ENCODE measurements at regions not wholly inside any gene's neighbourhood (a gene's known extent, or its start where the extent isn't known, plus 50 kb on each side); places are given as distances from the start of the nearest gene placed in this dataset.

DNA sequence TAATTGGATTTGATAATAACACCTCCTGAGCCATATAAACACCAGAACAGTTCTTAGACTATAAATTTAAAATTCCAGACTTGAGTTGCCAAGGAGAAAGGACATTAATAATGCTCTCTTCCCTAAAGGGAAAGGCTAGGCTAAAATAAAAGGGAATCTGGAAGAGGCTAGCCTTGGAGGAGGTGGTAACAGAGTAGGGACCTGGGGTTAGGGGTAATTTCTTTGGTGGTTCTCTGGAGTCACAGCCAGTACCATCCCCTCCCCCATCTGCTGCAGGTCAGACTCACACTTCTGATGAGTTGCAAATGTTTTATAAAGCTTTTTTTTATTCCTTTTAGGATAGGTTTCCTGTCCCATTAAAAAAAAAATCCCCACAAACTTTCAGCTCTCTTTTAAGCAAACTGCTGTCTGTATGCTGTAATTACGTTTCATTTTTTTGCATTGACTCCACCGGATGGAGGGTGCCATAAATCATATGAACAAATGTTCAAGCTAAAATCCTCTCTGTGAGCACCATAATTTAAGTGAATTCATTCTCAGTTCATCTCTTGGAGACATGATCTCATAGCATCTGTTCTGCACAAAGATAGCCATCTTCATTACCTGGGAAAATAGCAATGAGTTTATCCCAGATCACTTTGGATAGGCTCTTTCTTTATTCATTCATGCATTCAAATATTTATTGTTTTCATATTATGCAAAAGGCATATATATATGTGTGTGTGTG, 379.6 kb downstream of the TTLL7 start:
- ATAC-seq (no peak), DNase-seq (no peak)
- intact Hi-C loops (cut with DNase I): no loop called here

DNA sequence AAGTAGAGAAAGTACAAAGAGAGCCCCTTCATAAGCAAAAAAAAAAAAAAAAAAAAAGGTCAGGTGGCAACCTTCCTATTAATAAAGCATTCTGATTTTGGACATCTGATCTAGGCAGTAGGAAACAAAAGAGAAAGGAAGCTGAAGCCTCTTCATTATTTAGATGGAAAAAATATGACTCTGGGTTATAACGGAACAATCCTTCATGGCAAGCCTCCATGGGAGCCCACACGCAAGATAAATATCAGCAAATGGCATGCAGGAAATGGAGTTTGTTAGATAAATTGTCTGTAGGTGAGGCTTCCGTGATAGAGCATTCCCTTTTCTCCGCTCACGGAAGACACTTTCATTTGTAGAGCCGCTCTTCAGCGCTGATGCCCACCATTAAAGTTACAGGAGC, 381.0 kb downstream of the TTLL7 start:
- intact Hi-C loops (cut with DNase I): no loop called here
- ATAC-seq (no peak), DNase-seq (no peak)

DNA sequence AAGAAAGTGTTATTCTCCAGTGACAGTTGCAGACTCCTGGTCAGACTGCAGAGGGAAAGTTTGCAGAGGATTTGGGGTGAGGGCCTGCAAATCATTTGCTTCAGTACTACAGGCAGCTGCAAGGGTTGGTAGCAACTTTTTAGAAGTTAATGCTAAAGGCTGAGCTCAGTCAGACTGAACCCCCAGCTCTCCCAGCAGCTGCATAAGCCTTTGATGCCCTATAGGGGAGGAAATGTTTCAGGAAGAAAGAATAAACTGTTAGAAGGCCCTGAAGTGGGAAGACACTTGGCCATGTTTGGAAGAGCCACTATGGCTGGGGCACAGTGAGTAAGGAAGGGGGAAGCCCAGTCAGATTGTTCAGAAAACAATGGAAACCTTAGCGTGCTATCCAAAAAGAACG, 383.6 kb downstream of the TTLL7 start:
- ATAC-seq: no peak
- DNase-seq: no peak
- intact Hi-C loops (cut with DNase I): no loop called here

DNA sequence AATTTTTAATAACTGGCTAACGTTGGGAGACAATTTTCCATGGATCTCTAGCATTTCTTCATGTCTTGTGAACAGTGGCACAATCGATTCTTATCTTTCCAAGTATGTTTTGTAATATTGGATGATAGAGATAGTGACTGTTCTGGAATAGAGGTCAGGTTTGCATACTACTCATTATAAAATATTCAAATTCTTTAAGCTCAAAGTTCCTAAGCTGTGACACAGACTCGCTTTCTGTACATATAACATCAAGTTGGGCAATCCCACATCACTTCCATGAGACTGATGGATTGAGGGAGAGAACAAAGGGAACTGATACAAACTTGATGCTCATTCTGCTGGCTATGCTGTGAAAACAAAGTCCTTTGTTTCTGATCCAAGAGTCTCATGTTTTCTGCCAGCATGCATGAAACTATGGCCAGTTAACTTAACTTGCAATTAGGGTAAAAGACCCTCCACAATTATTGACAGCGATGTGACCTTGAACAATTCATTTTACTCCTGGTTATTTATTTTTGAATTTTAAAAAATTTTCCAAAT, 392.4 kb downstream of the TTLL7 start:
- intact Hi-C loops (cut with DNase I): no loop called here
- no peak for ATAC-seq
- no peak for DNase-seq

DNA sequence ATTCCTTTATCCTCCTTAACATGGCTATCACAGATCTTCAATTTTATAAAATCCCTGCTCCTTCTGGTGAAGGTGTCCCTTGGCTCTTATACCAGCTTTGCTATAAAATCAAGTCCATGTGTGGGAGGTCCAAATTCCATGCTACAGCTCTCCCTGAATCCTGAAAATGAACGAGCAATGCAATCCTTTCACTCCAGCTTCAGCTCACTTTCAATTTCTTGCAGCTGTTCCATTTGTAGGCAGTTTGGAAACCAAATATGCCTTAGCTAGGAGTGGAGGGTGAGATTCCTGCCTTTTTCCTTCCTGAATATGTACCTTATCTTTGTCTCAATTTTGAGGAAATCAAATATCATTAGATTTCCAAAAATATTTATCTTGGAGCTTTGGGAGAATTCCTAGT, 402.6 kb downstream of the TTLL7 start:
- ATAC-seq (no peak), DNase-seq (no peak)
- intact Hi-C loops (cut with DNase I): no loop called here

DNA sequence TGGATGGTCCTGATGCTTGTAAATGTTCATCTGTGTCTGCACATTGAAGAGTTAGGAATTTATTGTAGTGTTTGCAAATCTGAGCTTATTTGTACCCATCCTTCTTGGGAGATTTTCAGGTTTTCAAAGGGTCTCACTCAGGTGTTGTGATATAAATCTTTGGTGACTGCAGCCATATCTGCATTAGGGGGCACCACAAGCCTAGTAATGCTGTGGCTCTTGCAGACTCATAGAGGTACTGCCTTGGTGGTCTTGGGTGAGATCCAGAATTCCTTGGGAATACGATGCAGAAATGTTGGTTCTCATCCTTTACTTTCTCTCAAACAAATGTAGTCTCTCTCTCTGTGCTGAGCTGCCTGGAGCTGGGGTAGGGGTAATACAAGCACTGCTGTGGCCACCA, 405.9 kb downstream of the TTLL7 start:
- no peak for DNase-seq
- intact Hi-C loops (cut with DNase I): no loop called here
- ATAC-seq: no peak

DNA sequence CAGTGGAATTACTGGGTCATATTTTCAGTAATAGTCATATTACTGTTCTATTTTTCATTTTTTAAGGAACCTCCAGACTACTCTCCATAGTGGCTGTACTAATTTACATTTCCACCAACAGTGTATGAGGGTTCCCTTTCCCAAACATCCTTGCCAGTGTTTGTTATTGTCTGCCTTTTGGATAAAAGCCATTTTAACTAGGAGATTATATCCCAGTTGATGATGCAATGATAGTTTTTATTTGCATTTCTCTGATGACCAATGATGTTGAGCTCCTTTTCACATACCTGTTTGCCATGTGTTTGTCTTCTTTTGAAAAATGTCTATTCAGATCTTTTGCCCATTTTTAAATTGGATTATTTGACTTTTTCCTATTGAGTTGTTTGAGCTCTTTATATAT, 410.8 kb downstream of the TTLL7 start:
- DNase-seq (no peak), ATAC-seq (no peak)
- intact Hi-C loops (cut with DNase I): no loop called here

DNA sequence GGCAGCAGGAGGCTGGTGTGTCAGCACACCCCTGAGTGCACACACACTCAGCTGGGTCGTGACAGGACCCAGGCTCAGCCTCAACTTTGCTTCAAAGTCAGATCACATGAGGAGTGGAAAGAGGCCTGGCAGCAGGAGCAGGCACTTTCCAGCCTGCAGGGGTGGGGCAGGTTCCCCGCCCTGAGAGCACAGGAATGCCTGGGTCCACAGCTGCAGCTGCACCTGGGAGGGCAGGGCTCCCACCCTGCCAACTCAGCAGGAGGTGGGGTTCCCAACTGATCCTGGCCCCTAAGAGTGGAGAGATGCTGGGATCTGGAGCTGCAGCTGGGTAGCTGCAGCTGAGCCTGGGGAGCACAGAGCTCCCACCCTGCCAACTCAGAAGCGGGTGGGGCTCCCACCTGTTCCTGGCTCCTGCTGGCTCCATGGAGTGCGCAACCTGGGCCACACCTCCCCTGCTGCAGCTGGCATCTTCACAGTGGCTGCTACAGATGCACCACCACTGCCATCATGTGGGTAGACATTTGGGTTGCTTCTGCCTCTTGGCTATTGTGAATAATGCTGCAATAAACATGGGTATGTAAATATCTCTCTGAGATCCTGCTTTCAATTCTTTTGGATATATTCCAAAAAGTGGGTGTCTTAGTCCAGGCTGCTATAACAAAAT, 415.4 kb downstream of the TTLL7 start:
- peak in 1 of 2 donors; percentile 30 for ATAC-seq
- no peak for DNase-seq
- intact Hi-C loops (cut with DNase I): no loop called here

DNA sequence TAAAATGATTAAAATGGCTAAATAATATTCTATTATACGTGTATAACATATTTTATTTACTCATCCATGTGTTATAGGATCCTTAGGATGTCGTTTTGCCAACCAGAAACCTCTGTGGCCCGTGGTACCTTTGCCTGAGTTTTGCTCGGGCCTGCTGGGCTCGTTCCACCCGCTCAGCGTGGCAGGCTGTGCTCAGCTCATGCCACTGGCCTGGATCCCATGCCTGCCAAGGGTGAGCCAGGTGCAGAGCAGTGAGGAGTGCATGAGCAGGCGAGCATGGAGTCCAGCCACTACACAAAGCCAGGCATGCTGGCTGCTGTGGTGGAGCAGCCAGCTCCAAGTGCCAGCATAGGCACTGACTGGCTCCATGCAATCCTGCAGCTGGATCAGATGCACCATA, 417.2 kb downstream of the TTLL7 start:
- intact Hi-C loops (cut with DNase I): no loop called here
- ATAC-seq (no peak), DNase-seq (no peak)

DNA sequence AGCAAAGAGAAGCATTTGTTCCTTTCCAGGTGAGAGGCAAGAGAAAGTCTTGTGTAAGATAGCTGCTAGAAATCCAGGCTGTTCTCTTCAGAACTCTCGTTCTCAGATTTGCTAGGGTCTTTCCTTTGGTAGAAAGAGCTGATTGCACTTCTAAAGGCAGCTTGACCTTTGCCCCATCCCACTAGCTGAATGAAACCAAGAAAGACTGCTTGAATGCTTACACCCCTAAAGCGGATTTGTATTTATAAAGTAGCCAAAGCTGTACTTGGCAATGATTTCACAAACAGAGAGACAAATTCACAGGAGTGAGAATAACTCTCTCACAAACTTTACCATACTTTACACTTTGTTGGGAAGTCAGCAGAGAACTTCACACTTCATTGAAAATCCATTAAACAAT, 424.1 kb downstream of the TTLL7 start:
- ATAC-seq (no peak), DNase-seq (no peak)
- intact Hi-C loops (cut with DNase I): no loop called here

DNA sequence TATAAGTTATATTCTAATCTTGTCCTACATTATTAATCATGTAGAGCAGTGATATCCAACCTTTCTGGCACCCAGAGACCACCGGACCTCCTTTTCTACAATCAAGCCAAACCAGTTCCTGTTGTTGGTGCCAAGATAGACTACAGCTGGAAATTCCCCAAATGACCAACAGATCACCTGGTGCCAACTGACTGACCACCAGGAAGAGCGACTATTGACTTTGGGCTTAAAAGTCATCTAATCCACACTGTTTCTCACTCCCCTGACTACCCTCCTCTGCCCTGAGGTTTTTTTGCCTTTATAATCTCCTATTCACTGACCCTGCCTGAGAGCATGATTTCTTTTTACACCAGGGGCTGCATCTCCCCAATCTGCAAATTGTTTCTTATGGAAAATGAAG, 425.2 kb downstream of the TTLL7 start:
- ATAC-seq (no peak), DNase-seq (no peak)
- intact Hi-C loops (cut with DNase I): no loop called here

DNA sequence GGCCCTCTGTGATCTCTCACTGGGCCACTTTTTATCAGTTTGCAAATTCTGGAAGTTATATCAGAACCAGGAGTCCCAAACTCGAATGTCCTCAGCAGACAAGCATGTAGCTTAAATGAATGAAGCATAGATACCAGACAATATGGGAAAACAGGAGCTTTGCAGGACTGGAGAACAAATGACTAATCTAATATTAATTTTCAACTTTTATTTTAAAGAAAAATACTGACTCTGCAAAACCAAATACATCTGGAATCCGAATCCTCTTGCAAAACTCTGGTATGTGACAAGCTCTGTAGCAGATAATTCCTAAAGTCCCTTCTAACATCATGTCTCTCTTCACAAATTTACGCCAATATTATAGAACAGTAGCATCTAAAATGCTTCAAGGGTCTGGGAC, 427.4 kb downstream of the TTLL7 start:
- intact Hi-C loops (cut with DNase I): no loop called here
- DNase-seq: no peak
- no peak for ATAC-seq

DNA sequence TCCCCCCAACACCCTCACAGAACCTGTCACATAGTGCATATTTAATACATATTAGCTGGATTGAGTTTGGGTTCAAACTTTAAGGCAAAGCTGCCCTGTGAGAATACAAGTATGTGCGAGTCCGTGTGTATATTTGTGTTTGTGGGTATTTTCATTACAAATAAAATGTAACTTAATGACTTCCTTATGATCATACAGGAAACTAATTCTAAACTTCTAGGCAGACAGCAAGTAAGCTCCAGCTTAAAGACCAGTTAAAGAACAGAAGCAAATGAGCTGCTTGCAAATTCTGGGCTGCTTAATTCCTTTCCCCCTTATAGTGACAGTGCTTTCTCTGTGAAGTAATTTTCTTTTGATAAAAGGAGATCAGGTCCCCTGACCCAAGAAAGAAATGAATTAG, 437.6 kb downstream of the TTLL7 start:
- intact Hi-C loops (cut with DNase I): no loop called here
- DNase-seq: no peak
- no peak for ATAC-seq

DNA sequence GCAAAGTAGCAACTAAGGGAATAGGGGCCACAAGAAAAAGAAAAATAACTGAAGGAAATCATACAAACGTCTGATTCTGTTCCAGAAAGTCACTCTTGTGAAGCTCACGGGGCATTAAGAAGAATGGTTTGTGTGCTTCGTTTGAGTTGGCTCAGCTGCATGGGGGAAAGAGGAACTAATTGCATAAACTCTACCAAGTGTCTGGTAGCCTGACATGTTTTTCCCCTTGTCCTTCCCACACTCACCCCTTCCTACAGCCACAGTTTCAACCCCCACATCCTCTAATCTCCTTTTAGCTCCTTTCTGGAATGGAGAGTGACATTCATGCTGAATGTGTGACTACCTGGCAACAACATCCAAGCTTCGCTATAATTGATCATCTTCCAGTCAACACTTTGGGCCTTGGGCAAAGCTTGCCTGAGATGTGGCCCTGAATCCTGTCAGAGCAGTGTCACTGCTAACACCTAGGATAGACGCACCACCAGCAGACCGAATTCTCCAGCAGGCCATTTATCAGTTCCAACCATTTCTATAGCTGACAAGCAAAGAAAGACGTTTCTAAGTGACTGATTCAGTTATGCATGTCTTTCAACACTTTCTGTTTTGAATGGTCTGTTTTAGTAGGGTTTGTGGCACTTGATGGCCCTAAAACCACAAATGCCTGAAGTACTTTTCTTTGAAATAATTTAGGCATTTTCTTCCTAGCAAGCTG, 439.6 kb downstream of the TTLL7 start:
- ATAC-seq: no peak
- no peak for DNase-seq
- intact Hi-C loops (cut with DNase I): no loop called here

DNA sequence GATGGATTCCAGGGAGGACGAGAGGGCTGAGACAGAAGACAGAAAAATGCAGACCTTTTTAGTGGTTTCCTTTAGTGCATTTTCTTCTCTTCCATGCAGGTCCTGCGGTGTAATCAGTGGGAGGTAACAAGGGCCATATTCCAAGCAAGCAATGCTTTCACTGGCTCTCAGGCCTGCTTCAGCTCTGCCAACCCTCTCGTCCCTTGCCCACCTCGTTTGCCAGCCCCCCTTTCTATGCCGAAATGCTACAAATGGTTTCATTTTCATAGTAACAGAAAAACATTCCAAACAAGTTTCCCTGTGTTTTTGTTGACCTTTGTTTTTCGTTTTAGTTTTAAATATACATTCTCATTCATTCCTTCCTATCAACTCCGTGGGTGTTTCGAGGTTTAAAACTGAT, 443.1 kb downstream of the TTLL7 start:
- ATAC-seq (no peak), DNase-seq (no peak)
- intact Hi-C loops (cut with DNase I): no loop called here

DNA sequence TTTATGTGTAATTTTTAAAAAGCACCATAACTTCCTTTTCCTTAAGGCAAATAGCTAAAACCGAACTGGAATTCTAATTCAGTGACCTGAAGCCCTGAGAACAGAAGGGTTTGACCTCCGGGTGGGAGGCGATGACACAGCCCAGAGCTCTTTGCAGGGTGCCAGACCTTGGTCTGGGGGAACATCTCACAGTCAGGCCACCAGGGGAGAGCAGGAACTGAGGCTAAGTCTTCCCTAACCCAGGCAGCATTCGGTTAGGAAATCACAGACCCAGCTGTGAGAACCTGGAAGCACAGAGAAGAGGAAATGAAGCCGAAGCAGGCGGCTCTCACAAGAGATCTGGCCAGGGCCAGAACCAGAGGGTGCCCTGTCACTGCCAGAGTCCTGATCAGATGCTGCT, 444.8 kb downstream of the TTLL7 start:
- intact Hi-C loops (cut with DNase I): no loop called here
- no peak for DNase-seq
- peak in 1 of 2 donors; percentile 23 for ATAC-seq

DNA sequence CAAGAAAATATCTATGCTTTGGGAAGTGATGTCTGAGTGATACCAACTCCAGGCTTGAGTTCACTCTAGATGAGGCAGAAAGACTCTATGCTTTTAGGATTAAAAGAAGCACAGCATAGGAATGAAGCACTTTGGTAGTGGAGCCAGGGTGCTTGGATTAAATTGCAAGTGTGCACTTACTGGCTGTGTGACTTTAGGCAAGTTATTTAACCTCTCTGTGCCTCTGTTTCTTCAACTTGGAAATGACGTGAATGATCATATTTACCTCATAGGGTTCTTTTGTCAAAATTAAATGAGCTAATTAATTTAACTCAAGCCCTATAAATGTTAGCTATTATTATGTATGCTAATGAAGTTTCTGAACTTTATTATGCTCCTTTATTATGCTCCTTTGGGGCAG, 446.1 kb downstream of the TTLL7 start:
- intact Hi-C loops (cut with DNase I): no loop called here
- DNase-seq: no peak
- no peak for ATAC-seq

DNA sequence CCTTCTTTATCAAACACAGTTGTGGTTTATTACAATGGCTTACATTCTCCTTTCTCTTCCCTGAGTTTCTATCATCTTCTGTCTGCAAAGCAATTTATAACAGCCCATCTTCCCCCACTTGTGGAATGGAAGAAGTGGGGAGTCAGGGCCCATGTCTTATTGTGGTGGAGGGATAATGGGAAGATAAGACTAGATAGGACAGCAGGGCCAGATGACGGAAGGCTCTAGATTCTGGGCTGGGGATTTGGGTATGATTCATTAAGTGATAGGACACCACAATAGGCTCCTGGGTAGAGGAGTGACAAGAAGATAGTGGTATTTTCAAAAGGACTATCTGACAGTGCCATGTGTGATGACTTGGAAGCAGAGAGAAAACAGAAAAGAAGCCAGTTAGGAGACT, 450.6 kb downstream of the TTLL7 start:
- DNase-seq (no peak), ATAC-seq (no peak)
- intact Hi-C loops (cut with DNase I): no loop called here

DNA sequence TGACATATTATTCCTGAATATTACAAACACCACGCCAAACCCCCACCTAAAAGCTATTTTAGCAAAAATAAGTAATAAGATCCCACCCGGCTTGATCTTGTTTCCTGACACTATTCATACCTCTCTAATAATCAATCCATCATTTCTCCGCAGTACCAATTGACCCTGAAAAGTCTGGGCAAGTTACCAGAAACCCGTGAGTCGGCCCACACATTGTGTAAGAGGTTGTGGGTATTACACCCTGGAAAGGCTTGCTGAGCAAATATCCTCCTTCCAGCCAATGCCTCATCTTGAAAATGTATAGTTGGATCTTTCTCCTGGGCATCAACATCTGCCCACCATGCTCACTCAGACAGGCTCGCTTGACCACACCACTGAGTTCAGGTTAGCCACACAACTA, 451.0 kb downstream of the TTLL7 start:
- no peak for ATAC-seq
- intact Hi-C loops (cut with DNase I): no loop called here

DNA sequence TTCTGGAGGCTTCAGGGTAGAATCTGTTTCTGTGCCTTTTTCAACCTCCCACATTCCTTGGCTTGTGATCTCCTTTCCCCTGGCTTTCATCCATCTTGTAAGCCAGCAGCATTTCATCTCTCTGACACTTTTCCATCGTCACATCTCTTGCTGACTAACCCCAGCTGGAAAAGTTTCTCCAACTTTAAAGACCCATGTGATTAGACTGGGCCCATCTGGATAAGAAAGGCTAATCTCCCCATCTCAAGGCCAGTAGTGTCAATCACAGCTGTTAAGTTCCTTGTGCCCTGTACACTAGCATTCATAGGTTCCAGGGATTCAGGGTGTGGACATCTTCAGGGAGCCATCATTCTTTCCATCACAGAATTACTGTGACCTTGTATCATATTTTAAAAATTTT, 452.1 kb downstream of the TTLL7 start:
- no peak for DNase-seq
- no peak for ATAC-seq
- intact Hi-C loops (cut with DNase I): no loop called here

More for the DNA sequence above, 451.0 kb downstream of the TTLL7 start:
- no peak for DNase-seq

All from left cardiac atrium (tissue), 4 donors.